Left kidney (tissue), 1 donor: ENCODE measurements at regions not wholly inside any gene's neighbourhood (a gene's known extent, or its start where the extent isn't known, plus 50 kb on each side); places are given as distances from the start of the nearest gene placed in this dataset.

ENCODE experiments used
- DNase-seq: peaks from one replicate; pipeline ENCODE4 v3.0.0-alpha.2; 2013

- peak; percentile 10 for DNase-seq
Observed at GRCh38 chr1:222171005-222171404, 376.9 kb downstream of the HHIPL2 start.

GRCh38 chr1:222168621-222169020, 379.3 kb downstream of the HHIPL2 start:
- DNase-seq: no peak

GRCh38 chr1:222167896-222168295, 380.0 kb downstream of the HHIPL2 start:
- no peak for DNase-seq

DNA sequence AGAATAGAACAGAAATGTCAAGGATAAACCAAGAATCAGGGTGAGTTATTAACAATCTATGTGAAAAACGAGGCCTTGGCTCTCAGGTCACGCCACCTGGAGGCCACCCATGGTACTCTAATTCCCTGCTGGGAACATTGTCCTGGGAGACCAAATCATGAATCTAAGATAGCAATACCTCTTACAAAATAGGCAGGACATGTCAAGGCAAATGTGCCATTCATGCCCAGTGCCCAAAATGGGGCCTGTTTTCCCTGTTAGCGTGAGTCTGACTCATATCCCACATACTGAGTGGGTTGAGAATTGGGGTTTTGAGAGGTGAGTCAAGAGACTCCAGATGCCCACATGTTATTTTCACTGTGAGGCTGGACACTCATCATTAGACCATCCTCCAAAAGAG, 380.8 kb downstream of the HHIPL2 start:
- peak; percentile 8 for DNase-seq

DNA sequence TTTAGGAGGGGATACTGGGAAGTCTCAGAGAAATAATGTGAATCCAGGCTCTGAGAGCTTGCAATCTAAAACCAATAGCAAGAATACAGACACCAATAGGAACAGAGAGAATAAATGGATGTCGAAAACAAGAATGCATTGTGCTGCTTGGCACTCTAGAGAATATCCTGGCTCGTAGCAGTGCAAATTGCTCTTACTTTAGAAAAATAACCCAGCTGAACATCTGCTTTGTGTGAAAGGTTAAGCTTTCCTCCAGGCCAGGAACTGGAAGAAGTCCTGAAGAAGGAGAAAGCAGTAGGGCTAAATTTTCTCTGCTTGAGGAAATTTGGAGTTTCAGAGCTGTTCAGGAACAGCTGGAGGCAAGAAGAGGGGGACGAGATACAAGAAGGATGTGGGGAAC, 382.3 kb downstream of the HHIPL2 start:
- DNase-seq: no peak

- no peak for DNase-seq
Observed at GRCh38 chr1:222163895-222164294, 384.0 kb downstream of the HHIPL2 start.

DNA sequence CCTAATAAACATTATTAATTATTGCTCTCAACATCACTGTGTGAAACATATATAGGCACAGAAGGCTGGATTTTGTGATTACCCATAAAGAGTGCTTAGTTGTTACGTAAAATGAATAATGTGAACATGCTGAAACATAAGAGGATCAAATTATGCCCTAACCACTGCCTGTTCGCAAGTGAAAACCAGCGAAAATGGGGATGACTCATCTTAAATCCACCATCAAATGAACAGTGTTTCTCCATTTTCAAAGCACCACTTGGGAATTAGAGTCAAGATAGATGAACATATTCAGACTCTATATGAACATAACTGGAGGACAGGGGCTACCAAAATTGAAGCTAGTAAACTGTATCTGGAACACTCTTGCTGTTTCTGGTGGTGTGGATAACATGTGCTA, 386.2 kb downstream of the HHIPL2 start:
- no peak for DNase-seq

DNA sequence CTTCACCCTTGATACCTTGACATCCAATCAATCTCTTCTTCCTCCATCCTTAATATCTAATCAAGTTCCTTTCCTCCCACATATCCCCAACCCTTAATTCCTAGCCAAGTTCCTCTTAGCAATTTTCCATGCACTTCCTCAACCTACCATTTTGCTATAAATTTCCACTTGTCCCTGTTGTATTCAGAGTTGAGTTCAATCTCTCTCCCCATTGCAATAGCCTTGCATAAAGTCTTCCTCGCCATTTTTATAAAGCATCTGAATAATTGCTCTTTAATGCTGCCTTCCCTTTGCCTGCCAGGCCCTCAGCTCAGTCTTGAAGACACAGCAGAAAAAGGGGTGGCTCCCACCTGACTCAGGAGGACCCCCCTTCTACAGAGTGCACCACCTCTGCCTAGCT, 390.3 kb downstream of the HHIPL2 start:
- DNase-seq: no peak

DNA sequence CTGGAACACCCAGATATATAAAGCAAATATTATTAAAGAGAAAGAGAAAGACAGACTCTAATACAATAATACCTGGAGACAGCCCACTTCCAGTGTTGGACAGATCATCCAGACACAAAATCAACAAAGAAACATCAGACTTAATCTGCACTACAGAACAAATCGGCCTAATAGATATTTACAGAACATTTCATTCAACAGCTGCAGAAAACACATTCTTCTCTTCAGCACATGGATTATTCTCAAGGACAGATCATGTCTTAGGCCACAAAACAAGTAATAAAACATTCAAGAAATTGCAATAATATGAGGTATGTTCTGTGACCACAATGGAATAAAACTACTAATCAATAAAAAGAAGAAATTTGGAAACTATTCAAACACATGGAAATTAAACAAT, 398.3 kb upstream of the DUSP10 start:
- DNase-seq: no peak

DNA sequence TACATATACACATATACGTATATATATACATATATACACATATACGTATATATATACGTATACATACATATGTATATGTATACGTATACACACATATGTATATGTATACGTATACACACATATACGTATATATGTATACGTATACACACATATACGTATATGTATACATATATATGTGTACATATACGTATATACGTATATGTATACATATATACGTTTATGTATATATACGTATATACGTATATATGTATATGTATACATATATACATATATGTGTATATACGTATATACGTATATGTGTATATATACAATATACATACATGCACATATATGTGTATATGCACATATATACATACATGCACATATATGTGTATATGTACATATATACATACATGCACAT, 396.2 kb upstream of the DUSP10 start:
- DNase-seq: no peak

DNA sequence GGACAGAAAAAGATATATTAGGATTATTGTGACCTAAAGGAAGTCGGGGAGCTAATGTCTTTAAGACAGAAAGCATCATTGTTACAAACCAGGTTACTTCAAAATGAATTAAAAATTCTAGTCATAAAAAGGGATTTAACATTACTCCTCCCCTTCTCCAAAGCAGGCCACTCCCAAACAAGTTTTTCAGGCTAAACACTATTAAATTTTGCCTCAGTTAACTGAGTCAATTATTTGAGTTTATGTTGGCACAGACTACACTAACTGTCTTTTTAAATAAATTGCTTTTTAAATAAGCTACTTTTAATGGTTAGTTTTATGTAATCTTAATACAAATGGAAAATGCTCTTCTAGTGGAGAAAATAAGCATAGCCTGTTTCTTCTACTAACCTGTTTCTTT, 395.0 kb upstream of the DUSP10 start:
- no peak for DNase-seq

DNA sequence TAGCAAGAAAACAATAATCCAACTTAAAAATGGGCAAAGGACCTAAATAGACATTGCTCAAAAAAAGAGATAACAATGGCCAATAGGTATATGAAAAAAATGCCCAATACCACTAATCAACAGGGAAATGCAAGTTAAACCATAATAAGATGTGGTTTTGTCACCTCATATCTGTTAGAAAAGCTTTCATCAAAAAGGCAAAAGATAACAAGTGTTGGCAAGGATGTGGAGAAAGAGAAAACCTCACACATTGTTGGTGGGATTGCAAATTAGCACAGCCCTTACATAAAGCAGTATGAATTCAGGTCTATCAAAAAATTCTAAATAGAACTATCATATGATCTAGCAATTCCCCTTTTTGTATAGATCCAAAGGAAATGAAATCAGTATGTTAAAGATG, 387.2 kb upstream of the DUSP10 start:
- no peak for DNase-seq

DNA sequence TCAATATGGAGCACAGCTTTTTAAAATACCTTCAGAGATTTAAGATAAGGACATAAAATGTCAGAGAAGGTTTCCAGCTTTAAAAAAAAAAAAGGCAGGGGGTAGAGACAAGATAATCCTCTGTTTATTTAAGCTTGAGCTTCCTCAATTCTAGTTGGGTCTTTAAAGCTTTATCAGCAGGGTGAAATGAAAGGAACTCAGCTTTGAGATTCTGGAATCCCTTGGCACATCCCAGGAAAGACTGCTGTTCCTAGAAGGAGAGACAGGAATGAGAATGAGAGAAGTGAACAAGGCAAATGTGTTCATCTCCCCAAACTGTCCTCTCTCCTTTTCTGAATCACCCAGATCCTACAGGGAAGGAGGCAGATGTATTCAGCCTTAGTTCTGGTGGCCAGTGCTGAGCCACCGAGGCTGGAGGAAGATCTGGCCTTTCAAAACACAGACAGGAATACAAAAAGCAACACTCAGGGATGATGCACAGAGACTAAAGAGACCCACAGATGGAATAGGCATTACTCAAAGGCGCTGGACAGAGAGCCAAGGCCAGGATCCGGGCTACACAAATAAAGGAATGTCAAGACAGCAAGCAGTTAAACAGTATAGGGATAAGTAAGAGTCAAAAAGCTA, 385.8 kb upstream of the DUSP10 start:
- no peak for DNase-seq

GRCh38 chr1:222127096-222127495, 385.2 kb upstream of the DUSP10 start:
- DNase-seq: no peak

DNA sequence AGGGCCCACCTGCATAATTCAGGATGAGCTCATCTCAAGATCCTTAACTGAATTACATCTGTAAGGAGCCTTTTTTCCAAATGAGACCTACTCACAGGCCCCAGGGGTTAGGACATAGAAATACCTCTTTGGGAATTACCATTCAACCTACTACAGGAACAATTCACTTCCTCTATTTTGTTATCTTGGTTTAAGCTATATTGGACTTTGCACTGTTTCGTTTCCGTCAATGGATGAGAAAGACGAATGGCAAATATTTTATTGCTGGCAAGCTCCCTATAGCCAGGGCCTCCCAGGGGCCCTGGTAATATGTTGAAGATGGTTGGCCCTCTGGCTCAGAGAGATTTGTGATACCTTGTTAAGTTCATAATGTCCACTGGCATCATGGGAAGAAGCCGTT, 384.2 kb upstream of the DUSP10 start:
- no peak for DNase-seq

DNA sequence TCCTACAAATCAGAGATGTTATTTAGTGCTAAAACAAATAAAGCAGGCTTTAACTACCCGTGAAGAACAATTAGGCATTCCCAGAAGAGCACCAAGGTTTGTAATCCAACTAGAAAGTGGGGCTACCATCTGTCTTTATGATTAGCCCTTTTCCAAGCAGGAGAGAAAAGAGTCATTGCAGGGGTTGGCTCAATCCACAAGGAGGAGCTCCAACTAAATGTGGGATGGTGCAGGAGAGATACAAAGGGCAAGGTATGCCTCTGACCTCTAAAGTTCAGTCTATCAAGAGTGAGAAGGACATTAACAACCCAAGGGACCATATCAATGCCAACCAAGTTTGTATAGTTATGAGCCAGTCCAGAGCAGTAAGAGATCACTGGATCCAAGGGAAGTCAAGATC, 382.7 kb upstream of the DUSP10 start:
- no peak for DNase-seq

GRCh38 chr1:222123111-222123510, 381.2 kb upstream of the DUSP10 start:
- DNase-seq: no peak

DNA sequence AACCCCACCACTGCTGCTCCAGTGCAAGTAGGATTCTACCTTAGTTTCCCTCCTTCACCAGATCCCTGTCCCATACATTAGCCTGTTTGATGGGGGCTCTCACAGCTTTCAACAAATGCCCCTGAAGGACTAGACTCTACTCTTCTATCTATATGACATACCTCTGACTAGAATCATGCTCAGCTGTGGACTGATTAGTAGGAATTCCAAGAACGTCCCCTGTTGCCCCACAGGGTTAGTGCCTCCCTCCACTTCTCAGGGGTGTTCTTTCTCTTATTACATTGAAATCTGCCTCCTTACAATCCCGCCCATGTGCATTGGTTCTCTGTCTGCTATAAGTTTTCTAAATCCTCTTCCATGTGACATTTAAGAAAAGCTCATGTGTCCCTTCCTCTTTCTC, 375.9 kb upstream of the DUSP10 start:
- DNase-seq: no peak

- no peak for DNase-seq
Observed at GRCh38 chr1:222114536-222115156, 372.8 kb upstream of the DUSP10 start.

- DNase-seq: no peak
Observed at GRCh38 chr1:222109836-222110235, 367.9 kb upstream of the DUSP10 start.

GRCh38 chr1:222107975-222108374, 366.1 kb upstream of the DUSP10 start:
- no peak for DNase-seq

- no peak for DNase-seq
Observed at GRCh38 chr1:222107267-222107666, 365.4 kb upstream of the DUSP10 start.

DNA sequence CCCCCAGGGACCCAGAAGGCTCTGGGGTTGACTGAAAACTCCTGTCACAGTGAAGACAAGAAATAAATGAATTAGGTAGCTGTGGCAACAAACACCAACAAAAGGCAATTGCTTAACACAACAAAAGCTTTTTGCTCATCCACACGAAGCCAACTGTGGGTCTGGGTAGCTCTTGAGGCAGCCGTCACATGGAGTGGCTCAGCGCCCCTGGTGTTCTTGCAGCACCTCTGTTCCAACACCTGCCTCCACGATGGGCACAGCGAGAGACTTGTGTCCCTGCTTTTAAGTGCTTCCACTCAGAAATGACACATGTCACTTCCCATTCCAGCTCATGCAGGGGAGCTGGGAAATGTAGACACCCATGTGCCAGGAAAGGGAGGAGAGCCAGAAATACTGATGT, 364.5 kb upstream of the DUSP10 start:
- DNase-seq: no peak

- DNase-seq: no peak
Observed at GRCh38 chr1:222105861-222106260, 364.0 kb upstream of the DUSP10 start.

DNA sequence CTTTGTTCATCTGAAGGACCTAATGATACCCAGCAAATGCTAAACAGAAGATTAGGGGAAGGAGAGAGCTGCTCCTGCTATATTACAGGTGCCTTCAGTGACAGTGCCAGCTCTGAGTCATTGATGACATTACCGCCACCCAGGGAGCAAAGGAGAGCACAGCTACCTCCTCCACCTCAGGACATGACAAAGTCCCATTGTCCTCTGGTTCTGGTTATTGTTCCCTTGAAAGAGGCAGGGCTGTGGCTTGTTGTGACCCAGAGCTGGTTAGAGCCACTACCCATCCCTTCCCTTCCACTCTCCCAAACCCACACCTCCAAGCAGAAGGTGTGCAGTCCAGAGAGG, 363.5 kb upstream of the DUSP10 start:
- no peak for DNase-seq
